OCI-LY1 (cell line): ENCODE measurements at regions not wholly inside any gene's neighbourhood (a gene's known extent, or its start where the extent isn't known, plus 50 kb on each side); places are given as distances from the start of the nearest gene placed in this dataset.

Experiments
- CTCF ChIP-seq: fragments of 200-600 bp; sonication (generic), shearing (Covaris generic); IDR thresholded peaks from 2 replicates; pipeline ENCODE4 v1.5.1; 2017; ENCODE audit warnings: mild to moderate bottlenecking, antibody characterized with exemption, low read length, moderate library complexity, mixed read lengths
- EZH2 ChIP-seq: fragments of 200-600 bp; sonication (generic), shearing (Covaris generic); IDR thresholded peaks from 2 replicates; pipeline ENCODE4 v1.8.0; 2017; ENCODE audit warnings: borderline replicate concordance, mixed run types, mild to moderate bottlenecking, antibody characterized with exemption, low read length, moderate library complexity, mixed read lengths

GRCh38 chr4:143016171-143016570 lies 168.5 kb upstream of the USP38 start:
- TF ChIP-seq CTCF (no peak), EZH2 (no peak)
